Left renal cortex interstitium (tissue), 4 donors: ENCODE measurements at regions not wholly inside any gene's neighbourhood (a gene's known extent, or its start where the extent isn't known, plus 50 kb on each side); places are given as distances from the start of the nearest gene placed in this dataset.
"Not testable (repeated sequence)": the region's sequence is repeated elsewhere in the genome, so short reads cannot be mapped to it uniquely, and the experiment has no call there.

ENCODE experiments used
- DNase-seq, 4 donors: peaks; one replicate each; pipeline ENCODE4 v3.0.0-alpha.2; 2013; ENCODE audit warnings: low read depth in 4 of 4, low spot score in 2 of 4, missing footprints in 1 of 4

DNA sequence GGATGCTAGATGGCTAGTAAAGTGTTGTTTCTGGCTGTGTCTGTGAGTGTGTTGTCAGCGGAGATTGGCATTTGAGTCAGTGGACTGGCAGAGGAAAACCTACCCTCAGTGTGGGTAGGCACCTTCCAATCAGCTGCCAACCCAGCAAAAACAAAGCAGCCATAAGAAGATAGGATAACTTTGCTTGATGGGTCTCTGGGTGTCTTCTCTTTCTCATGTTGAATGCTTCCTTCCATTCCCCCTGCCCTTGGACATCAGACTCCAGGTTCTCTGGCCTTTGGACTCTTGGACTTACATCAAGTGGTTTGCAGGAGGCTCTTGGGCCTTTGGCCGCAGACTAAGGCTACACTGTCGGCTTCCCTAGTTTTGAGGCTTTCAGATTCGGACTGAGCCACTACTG is 429.0 kb upstream of the ZNF804A start:
- no peak for DNase-seq

DNA sequence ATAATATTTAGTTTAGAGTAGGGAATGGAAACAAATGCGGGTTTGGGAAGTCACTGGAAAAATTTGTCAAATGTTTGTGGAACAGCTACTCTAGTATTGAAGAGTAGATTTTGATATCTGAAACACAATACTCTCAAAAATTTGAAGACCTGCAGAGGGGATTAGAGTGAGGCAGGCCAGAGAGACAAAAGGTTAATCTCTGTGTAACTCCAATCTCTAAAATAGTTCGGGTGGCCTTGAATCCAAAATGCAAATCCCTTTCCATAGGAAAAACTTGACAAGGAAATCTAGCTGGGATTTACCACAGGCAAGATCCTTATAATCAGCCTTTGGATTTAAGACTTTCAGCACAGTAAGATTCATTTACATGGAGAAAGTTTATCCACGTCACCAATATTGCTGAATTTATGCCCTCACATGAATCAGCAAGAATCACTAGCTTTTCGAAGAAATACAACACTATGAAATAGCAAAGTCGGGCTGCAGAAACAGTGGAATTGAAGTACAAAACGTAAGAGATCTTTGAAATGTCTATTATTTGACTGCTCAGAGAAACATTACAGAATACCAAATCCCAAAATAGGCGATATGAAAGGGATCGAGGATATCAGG is 423.7 kb upstream of the ZNF804A start:
- no peak for DNase-seq

DNA sequence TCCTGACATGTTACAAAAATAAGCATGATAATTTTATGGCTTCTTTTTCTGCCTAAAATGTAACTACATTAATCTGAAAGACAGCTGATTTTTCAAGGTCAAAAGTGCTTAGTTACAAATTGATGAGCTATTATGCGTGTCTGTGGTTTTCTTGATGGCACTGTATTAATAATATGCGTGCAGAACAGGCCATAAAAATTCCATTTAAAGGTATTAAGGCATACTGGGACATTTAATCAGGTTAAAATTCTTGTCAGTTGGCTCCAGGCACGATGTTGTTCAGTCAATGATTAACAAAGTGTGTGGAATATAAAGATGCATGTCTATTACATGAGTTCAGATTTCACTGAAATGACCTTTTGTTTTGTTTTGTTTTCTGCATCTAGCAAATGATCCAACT is 420.1 kb upstream of the ZNF804A start:
- no peak for DNase-seq

- DNase-seq: no peak
Observed at GRCh38 chr2:184186436-184186835, 411.9 kb upstream of the ZNF804A start.

GRCh38 chr2:184187421-184187971 is 410.8 kb upstream of the ZNF804A start:
- no peak for DNase-seq

- DNase-seq: no peak
Observed at GRCh38 chr2:184190725-184191124, 407.6 kb upstream of the ZNF804A start.

DNA sequence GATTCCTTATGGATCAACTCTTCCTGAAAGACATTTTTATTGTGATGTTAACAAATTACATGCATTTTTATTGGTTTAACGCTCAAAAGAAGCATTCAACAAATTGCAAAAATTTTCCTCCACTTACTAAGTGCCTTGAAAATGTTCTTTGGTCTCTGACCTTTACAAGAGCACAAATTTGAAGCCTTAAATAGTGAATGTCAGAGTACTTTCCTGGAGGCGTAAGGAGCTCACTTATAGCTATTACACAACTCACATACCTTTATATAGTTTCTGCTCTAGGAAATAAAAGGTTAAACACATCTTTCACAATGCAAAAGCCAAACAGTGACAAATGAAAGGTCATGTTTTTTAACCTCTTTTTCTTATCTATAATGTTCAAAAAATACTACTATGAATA is 405.7 kb upstream of the ZNF804A start:
- no peak for DNase-seq

GRCh38 chr2:184197413-184197812 is 400.9 kb upstream of the ZNF804A start:
- DNase-seq: no peak

DNA sequence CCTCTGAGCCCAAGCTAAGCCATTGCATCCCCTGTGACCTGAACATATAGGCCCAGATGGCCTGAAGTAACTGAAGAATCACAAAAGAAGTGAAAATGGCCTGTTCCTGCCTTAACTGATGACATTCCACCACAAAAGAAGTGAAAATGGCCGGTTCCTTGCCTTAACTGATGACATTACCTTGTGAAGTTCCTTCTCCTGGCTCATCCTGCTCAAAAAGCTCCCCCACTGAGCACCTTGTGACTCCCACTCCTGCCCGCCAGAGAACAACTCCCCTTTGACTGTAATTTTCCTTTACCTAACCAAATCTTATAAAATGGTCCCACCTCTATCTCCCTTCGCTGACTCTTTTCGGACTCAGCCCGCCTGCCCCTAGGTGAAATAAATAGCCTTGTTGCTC is 399.5 kb upstream of the ZNF804A start:
- DNase-seq: not testable (repeated sequence)

- no peak for DNase-seq
Observed at GRCh38 chr2:184199274-184199673, 399.1 kb upstream of the ZNF804A start.

GRCh38 chr2:184201246-184201645 is 397.1 kb upstream of the ZNF804A start:
- DNase-seq: no peak

- DNase-seq: no peak
Observed at GRCh38 chr2:184203661-184204060, 394.7 kb upstream of the ZNF804A start.

GRCh38 chr2:184205048-184205596 is 393.2 kb upstream of the ZNF804A start:
- no peak for DNase-seq

DNA sequence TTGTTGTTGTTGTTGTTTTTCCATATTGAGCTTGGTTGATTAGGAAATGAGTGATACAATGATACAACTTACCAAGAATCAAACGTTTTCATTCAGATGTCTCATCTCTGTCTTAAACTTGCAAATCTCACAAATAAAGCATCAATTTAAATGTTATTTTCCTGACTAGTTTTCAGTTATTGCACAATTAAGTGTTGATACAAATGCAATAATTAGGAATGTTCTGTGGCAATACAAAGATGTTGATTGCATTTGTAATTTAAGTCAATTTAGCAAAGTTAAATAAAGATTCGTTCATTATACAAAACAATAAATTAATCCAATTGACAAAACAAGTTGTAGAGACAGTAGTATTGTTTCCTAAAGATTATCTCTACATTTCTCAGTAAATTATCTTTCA is 392.3 kb upstream of the ZNF804A start:
- no peak for DNase-seq

DNA sequence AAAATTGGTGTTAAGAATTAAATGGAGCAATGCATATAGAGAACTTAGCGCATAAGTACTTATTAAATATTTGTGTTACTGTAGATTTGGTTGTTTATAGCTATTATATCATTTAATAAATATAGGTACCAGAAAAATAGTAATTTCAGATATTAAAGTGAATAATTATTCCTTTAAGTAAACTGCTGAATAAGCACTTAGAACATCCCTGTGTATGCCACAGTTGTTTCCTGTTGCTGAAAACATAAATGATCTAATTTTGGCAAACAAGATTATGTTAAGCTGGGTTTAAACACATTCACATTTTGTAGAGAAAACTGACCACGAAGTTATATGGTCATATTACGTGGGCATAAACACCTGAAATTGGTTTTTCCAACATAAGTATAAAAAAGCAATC is 388.0 kb upstream of the ZNF804A start:
- DNase-seq: no peak

DNA sequence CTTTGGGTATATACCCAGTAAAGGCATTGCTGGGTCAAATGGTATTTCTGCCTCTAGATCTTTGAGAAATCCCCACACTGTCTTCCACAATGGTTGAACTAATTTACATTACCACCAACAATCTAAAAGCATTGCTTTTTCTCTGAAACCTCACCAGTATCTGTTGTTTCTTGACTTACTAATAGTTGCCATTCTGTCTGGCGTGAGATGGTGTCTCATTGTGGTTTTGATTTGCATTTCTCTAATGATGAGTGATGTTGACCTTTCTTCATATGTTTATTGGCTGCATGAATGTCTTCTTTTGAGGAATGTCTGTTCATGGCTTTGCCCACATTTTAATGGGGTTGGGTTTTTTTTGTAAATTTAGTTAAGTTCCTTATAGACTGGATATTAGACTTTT is 382.6 kb upstream of the ZNF804A start:
- DNase-seq: no peak

GRCh38 chr2:184256611-184257010 is 341.7 kb upstream of the ZNF804A start:
- DNase-seq: no peak

DNA sequence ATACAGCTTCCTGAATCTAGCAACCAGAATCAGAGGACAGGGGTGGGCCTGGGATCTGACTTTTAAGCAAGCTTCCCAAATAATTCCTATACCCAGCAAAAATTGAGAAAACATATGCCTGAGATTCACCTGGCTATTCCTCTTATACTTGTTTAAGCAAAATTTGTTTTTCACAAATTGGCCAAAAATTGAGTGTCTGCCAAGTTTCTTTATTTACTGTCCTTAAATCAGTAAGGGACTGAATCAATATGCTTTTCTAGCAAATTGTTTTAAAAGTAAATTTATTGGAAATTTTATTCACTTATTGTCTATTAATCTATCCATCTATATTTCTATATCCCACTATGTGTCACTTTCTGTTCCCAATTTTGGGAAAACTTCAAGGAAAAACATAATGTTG is 337.0 kb upstream of the ZNF804A start:
- no peak for DNase-seq

- DNase-seq: no peak
Observed at GRCh38 chr2:184261818-184262217, 336.5 kb upstream of the ZNF804A start.

DNA sequence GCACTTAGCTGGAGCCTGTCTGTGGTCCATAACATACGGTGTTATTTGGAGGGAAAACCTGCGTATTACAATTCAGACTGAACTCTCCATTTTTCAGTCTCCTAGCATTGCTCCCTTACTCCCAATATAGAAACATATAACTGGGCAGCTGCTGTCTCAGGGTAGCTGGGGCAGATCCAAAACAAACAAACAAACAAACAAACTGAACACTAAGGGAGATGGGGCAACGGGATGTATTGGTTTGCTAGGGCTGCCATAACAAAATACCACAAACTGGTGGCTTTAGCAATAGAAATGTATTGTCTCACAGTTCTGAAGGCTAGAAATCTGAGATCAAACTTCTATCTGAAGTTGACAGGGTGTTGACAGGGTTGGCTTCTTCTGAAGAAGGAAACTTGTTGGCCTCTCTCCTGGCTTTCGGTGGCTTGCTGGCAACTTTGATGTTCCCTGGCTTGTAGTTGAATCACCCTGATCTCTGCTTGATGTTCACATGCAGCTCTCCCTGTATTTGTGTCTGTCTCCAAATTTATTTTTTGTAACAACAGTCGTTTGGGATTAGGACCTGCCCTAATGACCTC is 329.3 kb upstream of the ZNF804A start:
- no peak for DNase-seq

- no peak for DNase-seq
Observed at GRCh38 chr2:184270660-184271059, 327.7 kb upstream of the ZNF804A start.

- no peak for DNase-seq
Observed at GRCh38 chr2:184272056-184272455, 326.3 kb upstream of the ZNF804A start.
